HG03342 (cell line): ENCODE measurements at regions not wholly inside any gene's neighbourhood (a gene's known extent, or its start where the extent isn't known, plus 50 kb on each side); places are given as distances from the start of the nearest gene placed in this dataset.
"Not testable (repeated sequence)": the region's sequence is repeated elsewhere in the genome, so short reads cannot be mapped to it uniquely, and the experiment has no call there.

ENCODE experiments used
- ATAC-seq: cut with Tn5 transposase; IDR thresholded peaks from one replicate; pipeline ENCODE4 v1.9.1; 2021; ENCODE audit warnings: mild to moderate bottlenecking, moderate library complexity; ENCODE audit not compliant: unreplicated experiment

DNA sequence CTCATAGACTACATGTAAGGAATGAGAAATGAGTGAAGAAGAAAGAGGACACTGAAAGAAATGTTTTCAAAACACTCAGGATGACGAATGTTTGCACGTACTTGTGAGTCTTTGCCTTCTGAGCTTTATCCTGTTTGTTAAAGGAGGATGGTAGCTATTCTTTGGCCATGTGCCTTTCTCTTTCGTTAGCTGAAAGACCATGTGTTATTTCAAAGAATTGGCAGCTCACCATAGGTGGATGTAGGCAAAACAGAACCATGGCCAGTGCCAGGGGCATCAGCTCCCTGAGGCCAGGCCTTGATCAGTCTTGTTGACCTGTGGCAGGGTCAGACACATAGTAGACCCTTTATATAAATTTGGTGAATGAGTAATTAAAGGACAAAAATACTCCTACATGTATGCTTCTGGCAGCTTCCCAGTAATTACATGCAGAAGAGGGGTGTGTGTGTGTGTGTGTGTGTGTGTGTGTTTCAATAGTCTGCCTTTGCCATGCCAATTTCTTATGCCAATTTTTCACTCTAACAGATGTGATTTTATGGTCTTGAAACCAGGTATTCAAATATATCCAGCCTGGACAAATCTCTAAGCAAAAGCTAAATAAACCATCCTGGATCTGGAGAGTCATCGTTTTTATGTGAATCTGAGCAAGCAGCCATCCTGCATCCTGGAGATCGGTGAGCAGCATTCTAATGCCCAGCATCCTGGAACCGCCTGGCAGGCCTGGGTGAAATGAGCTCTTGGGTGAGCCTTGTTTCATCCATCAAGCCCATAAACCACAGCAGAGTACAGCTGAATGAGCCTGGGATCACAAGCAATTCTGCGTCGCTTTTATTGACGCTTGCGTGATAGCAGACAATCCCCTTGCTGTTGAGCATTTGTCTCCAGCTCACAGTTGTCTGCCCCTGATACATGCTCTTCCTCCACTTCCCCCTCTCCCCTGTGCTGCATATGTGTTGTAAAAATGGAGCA, 475.4 kb downstream of the MED10 start:
- no peak for ATAC-seq

DNA sequence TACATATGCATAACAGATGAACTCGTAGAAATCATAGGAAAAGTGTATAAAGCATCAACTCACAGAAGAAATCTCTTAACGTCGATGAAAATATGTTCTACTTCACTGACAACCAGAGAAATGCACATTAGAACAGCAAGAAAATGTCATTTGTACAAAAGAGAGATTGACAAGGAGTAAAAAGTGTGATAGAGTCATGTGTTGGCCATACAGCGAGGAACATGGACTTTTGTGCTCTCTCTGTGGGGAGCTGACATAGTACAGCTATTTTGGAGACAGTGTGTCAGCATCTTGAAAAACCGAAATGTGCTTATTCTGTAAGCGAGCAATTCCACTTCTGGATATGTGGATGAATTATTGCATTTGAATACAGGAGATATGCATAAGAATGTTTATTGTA, 477.9 kb downstream of the ICE1 start:
- ATAC-seq, result no peak

DNA sequence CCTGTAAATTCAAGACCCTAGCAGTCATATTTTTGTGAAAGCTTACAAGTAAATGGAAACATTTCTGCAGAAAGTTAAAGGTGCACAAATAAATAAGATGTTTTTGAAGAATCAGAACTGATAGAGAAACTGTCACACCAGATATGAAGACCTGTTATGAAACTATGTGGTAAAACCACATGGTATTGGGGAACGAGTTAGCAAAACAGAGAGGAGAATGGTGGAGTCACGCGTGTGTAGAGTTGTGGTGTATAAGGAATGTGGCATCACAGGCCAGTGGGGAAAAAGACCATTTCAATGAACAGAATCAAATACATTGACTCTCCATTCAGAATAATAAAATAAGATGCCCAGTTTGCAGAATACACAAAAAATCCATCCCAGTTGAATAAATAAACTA, 477.2 kb downstream of the ICE1 start:
- ATAC-seq, result no peak

DNA sequence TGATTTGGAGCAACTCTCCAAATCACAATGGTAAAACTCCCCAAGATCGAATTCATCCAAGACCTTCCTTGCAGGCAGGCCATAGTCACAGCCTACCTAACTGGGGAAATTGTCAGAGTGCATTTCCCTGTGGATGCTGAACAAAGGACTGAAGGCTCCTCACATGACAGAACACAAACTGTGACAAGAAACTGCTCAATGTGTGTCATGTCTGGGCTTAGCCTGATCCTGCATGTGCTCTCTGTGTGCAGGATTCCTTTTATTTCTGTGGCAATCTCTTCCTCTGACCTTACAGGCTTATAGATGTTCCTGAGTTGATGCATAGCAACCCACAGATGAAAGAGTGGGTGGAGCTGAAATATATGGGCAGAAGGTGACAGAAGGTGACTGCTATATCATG, 465.8 kb downstream of the ICE1 start:
- no peak for ATAC-seq

DNA sequence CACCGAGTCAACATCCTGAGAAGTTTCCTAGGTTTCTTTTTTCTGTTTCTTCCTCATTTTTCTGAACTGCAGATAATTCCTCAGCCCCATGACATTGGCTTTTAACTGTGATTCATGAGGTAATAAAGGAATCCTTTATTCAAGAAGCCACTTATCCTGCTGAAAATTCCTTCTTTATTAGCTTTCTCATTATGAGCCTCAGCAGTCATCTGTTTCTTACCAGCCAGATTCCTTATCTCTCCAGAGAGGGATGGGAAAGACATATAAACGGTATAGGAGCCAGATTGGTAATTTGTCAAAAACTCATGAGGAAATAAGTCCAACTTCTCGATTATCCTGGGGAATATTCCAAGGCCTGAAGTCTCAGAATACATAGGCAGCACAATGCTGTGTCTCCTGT, 465.4 kb downstream of the ICE1 start:
- no peak for ATAC-seq

DNA sequence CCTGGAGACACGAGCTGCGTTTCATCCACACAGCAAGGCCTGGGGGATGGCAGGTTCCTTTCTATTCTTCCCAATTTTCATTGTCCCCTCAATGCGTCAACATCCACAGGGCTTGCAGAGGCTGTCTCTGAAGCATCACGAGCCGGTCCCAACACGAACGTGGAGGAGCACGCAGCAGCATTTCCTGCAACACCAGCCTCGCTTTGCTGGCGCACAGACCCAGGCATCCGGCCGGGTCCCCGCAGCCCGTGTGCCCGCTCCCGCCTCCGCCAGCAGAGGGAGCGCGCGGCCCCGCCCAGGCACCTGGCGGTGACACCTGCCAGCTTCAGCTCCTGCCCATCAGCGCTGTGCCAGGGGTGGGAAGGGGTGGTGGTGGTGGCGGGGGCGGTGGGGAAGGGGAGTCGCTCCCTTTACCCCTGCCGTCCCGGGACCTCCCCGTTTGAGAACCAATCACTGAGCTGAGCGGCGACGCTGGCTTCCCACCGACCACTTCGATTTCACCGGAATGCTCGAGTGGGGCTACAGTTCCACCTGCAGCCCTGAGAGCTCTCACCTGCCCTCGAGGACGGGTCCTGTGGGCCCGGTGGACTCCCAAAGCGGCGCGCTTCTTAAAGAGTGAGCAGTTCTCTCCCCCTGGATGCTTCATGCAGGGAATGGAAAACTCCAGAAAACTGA, 464.5 kb downstream of the ICE1 start:
- ATAC-seq, result peak; percentile 87

DNA sequence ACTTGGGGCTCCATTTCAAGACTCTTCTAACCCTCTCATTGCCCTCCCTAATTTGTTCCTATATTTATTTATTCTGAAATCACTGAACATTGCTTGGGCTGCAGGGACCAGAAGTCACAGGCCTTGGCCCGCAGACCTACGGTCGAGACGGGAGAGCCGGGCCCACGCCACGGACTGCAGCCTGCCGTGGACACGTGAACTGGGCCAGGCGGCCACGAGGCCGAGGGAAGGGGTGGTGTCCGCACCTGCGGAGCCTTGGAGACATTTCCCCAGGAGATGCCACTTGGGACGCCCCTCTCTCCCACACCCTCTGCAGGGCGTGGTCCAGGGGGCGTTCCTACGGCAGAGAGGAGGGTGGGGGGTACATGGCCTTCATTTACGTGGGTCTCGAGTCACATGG, 463.9 kb downstream of the ICE1 start:
- ATAC-seq, result no peak

DNA sequence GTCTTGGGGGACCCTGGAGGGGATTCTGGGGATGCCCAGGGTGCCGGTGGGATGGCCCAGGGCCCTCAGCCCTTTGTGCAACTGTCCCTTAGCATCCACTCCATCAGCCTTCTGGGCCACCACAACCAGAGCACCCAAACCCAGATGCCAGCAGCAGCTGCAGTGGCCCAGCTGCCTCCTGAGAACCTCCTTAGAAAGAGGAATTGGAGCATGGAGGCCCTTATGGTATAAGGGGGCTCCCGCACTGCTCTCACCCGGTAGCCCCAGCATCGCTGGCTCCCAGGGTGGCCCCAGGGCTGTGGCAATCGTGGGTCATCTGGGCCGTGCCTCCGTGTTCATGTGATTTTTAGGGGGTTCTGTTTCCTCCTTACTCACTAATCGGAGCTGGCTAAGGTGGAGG, 463.3 kb downstream of the ICE1 start:
- ATAC-seq, result no peak

DNA sequence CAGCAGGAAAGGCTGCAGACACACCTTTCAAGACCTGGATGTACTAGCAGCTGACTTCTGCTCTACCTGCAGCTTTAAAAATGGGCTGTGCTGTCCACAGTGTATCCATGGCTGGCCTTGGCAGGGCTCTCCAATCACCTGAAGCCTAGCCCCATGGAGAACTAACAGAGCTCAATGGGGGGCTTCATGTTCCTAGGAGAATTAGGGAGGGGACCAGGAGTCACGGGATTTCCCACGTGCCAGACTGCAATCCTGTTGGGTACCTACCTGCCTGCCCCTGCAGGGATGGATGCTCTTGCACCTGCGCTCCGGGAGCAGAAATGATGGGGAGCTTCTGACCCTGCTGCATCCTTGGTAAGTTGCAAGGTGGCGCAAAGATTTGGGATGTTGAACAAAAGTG, 462.1 kb downstream of the ICE1 start:
- ATAC-seq, result no peak

DNA sequence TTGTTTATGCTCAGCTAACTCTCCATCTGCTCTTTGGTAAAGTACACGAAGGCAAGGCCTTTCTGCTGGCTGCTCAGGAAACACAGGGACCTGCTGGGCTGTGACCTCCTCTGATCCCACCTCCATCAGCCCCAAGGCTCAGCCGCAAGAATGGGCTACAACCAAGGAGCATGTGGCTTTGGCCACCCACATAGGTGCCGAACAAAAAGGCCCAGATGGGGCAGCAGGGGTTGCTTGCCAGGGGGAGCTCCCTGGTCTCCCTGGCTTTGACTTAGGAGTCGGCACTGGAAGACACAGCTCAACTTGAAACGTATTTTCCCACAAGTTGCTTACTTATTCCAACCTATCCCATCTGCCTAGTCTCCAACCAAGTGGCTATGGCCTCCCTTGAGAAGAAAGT, 461.1 kb downstream of the ICE1 start:
- no peak for ATAC-seq

DNA sequence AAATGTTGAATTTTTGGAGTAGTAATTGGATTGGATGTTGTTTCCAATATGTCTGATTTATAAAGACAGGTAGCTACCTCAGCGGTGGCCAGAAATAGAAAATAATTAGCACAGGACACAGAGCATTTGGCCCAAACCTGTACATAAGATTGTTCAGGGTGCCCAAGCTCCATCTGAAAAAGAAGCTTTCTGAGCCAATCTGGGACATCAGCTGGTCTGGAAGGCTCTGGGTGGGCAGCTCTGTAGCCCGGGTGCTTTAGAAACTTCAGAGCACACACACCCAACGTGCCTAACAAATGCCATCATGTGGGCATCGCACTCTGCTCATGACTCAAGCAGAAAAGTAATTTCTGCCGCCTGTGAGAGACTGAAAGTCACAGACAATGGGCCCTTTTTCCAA, 460.7 kb downstream of the ICE1 start:
- ATAC-seq, result no peak

DNA sequence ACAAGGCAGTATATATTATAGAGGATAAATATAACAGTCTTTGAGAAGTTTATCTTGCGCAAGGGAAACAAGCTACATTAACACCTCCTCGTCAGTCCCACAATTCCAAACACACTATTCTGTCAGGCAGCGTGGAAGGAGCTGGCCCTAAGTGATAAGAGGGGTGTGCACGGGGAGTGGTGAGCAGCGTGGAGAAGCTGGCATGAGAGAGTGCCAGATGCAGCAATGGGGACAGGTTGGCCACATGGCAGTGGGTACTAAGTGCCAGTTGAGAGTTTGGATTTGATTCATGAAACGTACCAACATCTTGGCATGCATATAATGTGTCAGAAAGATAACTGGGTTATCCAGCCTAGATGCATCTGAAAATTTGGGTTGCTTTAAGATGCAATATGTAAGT, 460.2 kb downstream of the ICE1 start:
- ATAC-seq, result no peak

DNA sequence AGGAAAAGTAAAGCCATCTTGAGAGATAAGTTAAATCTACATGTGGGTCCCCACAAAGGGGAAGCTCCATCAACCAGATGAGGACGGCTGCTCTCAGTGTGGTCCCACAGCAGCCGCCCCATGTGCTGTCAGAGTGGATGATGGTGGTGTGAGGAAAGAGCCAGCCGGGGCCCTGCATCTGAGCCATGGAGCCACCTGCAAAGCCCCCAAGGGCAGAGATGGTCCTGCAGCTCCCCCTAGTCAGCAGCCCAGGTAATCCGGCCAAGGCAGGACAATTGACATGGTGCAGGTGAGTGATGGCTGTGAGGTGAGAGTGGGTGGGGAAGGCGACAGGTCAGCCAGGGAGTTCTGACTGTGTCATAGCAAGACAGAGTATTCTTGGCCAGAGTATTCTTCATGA, 458.8 kb downstream of the ICE1 start:
- ATAC-seq, result no peak

DNA sequence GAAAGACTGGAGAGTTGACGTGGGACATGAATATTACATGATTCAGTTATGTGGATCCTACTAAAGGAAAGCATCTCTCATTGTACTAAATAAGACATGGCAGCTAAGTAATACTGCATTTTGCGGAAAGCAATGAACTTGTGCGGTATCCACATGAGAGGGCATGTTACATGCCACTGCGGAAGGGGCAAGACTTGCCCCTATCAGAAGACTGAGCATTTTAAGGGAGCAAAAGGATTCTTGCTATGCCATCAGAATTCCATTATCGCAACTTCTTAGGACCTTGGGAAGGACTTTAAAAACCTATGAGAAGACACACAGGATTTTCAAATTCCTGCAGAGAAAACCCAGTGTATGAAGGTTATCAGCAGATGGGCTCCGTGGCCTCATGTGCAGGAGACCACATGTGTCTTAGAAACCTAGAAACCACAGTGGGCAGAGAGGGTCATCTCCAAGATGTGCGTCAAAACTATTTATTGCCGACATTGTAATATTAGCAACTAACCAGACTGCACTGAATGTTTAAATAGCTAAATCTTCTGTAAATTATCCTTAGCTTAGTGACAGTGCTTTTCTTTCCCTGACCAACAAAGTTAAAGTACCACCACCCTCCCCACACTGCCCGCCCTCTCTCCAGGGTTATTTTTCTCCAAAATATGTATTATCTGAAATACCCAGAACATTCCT, 457.7 kb downstream of the ICE1 start:
- ATAC-seq, result no peak

DNA sequence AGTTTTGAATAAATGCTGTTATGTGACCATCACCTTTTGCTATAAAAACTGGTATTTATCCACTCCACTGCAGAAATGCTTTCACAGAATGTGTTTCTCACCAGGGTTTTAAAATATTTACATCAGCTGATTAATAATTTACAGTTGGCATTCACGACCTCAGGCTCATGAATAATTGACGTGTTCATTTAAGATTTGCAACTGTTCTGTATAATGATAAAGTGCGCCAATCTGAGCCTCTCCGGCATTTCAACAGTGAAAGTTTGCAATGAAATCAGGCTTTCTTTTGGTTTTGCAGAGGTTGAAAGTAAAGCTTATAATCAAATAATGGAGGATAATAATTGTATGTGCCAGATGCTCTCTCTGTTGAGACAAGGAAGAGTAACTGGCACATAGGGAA, 434.9 kb downstream of the ICE1 start:
- ATAC-seq, result no peak

DNA sequence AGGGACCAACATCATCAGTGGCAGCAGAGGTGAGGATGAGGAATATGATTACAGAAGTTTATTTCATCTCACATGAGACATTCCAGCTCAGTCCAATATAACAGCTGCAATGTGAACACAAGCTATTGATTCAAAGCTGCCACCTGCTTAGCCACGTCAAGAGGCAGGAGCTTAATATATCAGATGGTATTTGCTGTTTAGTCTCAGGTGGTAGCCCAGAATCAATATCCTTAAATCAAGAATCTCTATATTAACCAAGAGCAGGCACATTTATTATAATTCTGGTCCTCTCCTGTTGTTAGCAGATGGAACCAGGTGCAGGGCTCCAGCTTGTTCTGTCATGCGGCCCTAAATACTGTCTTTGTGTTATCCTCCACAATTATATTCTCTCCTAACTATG, 431.6 kb downstream of the ICE1 start:
- no peak for ATAC-seq

DNA sequence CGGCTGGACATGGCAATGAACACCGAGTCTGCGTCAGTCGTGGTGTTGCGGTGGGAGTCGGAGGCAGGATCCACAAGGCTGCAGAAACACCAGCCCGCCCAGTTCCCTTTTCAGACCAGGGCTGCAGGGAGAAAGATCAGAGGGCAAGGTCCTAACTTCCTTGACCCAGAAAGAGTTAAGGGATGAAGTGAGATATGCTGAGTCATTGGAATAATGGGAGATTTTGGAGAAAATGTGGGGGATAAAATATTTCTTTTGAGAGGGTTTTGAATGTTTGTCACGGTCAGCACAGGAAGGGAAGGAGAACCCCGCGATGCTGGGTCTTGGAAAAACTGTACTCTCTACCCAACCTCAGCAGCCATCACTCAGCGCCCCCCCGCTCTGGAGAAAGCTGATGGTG, 416.0 kb downstream of the ICE1 start:
- no peak for ATAC-seq

DNA sequence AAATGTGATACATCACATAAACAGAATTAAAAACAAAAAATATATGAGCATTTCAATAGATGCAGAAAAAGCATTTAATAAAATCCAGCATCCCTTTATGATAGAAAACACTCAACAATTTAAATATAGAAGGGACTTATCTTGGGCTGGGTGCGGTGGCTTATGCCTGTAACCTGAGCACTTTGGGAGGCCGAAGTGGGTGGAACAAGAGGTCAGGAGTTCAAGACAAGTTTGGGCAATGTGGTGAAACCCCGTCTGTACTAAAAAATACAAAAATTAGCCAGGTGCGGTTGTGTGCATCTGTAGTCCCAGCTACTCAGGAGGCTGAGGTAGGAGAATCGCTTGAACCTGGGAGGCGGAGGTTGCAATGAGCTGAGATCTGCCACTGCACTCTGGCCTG, 409.1 kb downstream of the ICE1 start:
- ATAC-seq, result not testable (repeated sequence)

DNA sequence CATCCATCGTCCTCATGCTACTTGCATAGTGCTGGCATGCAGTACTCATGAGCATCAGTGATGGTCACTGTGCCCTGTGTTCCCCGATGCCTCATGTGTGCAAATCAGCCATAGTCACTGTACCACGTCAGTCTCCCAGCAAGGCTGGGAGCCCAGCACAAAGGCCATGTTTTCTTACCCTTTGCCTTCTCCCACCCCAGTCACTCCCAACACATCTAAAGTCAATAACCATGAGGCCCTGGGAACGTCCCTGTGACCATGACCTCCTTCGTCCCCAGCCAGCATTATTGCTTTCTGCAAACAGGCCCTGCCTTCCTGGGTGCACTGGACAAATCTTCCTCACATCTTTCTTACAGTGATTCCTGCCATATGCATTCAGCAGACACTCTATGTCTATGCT, 406.1 kb downstream of the ICE1 start:
- ATAC-seq, result no peak

DNA sequence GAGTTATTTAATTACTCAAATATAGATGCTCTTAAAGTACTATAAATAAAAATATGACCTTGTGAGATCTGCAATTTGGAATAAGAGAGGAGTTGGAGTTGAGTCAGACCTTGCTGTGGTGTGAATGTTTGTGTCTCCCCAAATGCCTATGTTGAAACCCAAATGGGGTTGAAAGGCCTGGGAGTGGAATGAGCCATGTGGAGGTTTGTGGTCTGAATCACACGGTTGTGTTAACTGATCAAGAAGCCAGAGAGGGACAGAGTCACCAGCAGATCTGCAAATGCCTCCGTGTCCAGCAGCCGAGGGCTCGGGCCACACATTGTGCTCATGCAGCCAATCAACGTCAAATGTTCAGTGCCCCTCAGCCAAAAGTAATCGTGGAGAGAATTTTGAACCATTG, 404.4 kb downstream of the ICE1 start:
- ATAC-seq, result no peak

DNA sequence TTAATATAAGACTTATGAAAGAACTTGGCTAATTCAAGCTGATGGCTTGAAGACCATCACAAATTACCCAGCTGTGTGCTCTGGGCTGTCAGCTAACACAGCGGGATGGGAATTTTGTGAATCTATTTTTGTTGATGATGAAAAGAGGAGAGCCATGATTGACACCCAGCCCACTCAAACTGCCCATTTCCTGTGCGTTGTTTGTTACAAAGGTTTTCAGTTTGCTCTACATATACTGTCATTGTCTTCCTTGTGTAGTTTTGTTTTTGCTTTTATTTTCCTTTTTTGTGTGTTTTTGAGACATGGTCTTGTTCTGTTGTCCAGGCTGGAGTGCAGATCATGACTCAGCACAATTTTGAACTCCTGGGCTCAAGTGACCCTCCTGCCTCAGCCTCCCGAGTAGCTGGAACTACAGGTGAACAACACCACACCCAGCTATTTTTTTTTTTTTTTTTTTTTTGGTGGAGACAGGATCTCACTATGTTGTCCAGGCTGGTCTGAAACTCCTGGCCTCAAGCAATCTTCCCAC, 400.3 kb downstream of the ICE1 start:
- ATAC-seq, result no peak

DNA sequence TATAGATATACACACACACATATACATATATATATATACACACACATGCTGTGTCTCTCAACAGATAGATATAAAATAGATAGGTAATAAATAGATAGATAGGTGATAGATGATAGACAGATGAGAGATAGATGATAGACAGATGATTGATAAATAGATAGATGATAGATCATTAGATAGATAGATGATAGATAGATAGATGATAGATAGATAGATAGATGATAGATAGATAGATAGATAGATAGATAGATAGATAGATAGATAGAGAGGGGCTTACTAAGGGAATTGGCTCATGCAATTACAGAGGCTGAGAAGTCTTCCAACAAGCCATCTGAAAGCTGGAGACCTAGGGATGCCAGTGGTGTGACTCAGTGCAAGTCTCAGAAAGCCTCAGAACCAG, 394.5 kb downstream of the ICE1 start:
- ATAC-seq, result no peak
